Stimulated activated CD4-positive, alpha-beta T cell treated with anti-CD3 and anti-CD28 coated beads, TNF-alpha, amount 100 ng/mL, for 4 hours (primary cell): ENCODE measurements at regions not wholly inside any gene's neighbourhood (a gene's known extent, or its start where the extent isn't known, plus 50 kb on each side); places are given as distances from the start of the nearest gene placed in this dataset.

Experiments
- DNase-seq, 3 experiments: peaks; one replicate each; pipeline ENCODE4 v3.0.0-alpha.2; 2020; ENCODE audit warnings: low read depth in 3 of 3

DNA sequence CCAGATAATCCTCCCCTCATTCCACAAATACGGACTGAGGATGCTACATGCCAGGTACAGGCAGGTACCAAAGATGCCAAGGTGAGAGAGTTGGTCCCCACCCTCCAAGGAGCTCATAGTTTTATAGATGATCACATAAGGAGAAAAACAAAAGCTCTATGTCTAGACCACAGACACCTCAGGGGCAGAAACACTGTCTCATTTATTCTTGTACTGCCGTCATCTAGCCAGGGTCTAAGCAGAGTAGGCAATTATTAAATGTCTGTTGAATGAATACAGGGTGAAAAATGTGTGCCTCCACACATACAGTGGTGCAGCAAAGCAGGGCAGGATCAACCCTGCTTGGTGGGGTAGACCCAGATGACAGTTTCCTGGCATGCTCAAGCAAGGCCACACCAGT is 439.8 kb upstream of the JARID2 start:
- no peak for DNase-seq

DNA sequence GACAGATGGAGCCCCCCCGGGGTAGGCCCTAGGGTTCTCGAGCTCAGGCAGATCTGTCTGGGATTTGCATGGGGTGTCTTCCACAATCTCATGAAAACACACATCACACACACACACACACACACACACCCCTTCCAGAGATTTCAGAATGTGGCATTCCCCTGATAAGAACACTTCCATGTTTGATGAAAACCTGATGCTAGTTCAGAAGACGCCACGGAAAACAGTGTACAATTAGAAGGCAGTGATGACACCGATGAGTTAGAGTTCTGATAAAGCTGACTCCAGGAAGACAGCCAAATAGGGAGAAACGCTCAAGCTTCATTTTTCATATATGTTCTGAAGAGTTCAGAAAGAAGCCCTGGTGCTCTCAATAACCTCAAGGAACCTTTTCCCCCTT is 438.7 kb upstream of the JARID2 start:
- DNase-seq = no peak

DNA sequence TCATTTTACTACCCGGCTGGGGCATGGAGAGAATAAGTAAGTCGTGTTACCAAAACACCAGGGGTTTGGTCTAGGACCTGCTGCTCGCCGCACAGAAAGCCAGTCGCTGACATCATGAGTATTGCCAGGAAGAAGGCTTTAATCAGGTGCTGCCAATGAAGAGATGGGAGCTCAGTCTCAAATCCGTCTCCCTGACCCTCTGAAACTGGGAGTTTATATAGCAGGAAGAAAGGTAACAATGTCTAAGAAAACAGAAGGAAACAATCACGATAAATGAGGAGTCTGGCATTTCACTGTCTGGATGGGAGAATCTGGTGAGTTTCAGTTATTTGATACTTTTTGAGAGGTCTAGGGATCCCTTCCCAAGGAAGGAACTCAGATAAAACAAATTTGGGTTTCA is 437.9 kb upstream of the JARID2 start:
- DNase-seq = no peak

DNA sequence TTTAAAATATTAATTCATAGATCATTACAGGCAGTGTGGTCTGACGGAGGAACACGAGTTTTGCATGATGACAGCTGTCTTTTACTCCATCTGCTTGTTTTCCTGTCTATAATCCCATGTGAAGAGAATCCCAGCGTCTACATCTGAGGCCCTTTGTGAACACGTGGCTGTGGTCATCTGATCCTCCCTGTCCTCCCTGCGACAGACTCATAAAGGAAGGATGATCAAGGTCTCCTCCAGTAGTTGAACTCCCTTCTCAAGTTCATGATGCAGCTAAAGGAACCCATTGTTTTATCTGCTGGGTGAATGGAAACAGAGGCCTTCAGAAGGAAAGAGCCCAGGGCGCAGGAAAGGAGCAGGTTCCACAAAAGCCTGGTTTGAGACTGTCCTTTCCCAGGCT is 435.8 kb upstream of the JARID2 start:
- DNase-seq = no peak

DNA sequence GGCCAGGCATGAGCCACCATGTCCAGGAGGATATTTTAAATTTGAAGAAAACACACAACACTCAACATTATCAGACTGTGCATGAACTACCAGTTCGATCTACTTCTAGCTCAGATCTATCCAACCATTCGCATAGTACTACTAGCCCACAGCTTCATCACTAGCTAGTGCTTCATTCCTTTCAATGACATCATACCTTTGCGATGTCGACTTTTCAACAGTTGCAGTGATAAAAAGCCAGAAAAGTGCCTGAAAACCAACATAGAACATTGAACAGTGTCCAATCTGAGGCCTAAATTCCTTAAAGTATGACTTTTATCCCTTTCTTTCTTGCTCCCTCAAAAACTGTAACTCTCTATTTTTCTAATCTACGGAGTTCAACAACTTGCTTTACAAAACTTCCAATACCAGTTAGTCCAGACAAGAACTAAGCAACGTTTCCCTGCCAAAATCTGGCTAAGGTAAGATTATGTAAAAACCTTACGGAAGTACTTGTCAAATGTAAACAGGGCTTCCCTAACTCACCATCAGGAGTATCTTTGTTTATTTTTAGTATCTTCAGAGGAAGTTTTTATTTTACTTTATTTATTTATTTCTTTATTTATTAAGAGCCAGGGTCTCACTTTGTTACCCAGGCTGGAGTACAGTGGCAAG is 434.0 kb upstream of the JARID2 start:
- no peak for DNase-seq

DNA sequence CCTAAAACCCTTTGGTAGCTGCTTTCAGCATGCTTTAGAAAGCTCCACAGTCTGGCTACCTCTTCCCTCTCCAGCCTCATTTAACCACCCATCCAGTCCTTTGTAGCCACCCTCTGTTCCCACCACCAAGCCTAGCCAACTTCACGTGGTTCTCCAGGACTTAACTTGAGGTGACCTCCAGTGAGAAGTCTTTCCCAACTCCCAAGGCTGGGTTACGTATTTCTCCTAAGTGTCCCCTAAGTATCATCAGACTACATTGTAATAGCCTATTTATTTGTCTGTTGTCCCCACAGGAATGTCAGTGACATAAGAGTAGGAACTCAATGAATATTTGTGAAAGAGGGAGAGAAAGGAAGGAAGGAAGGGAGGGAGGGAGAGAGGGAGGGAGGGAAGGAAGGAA is 431.9 kb upstream of the JARID2 start:
- no peak for DNase-seq

DNA sequence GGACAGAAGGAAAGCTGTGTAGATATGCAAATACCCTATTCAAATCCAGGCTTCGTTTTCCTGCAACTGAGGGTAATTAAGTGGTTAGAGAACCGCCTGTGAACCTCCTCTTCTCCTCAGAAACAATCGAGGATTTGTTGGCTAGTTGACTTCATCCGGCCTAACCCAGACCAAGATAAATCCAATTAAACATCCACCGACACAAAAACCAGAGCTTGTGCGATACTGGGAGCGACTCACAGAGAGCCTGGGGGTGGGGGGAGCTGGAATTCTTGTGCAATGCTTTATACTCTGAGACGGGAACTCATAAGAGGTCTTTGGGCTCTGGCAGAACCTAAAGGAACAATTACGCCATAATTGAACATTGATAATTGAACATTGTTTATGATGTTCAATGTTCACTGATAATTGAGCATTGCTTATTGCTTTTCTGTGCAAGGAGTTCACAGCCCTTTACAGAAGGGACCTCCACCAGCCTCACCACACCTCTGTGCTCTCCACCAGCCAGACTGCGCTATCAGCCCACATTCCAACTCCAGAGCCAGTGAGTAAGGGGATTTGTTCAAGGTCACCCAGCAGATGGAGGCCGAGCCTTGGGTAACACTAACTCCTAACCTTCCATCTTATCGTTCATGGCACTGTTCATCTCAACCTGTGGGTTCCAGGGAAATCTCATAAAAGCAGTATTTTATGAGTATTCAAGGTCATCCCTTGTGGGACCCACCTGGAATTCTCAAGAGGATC is 429.6 kb upstream of the JARID2 start:
- DNase-seq = no peak

DNA sequence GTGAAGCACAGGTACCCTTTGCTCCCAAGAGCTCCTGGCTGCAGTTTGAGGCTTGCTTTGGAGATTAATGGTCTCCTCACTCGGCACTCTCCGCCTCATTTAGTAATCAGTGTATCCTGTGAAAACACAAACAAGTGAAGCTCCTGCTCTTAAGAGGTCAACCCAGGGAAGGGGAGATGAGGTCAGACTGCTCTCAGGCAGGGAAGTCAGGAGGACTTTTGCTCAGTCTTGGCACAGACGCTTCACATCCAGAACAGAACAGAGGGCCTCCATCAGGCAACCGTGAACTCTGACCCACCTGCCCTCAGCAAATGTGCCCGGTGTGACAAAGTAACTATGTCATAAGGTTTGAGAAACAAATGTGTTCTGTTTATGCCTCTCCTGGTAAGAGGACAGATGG is 428.8 kb upstream of the JARID2 start:
- no peak for DNase-seq

DNA sequence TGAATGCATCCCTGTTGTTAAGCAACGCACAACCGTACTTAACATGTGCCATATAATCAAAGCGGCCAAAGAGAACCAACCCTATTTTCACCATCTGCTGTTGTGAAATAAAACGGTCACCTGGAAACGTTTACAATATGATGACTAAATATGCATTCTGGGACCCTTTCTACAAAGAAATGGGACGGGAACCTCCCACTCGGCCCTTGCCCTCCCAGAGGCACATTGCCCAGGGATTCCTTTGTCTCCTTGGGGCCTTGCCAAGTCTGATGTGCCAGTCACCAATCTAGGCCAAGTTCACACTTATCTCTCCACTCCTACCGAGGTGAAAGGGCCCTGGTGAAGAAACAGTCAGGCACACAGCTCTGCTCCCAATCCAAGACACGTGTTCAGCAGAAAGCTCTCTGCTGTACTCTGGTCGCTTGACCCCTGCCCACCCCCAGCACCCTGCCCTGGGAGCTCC is 427.4 kb upstream of the JARID2 start:
- no peak for DNase-seq

DNA sequence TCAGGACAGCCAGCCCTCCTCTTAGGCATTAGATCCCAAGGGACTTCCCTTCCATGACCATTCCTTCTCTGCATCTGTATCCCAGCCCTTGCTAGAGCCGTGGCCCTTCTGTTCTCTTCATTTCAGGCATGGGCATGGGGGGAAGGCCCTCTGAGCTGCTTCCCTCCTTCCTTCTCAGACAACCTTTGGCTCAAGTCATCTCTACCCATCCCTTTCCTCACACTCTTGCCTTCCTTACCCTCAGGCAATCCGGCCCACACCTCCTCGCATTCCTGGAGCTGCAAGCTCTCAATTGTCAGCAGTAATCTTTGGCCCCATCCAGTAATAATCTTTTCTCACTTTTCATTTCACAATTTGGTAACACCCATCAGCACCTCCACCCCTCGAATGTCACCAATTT is 426.9 kb upstream of the JARID2 start:
- DNase-seq = no peak

DNA sequence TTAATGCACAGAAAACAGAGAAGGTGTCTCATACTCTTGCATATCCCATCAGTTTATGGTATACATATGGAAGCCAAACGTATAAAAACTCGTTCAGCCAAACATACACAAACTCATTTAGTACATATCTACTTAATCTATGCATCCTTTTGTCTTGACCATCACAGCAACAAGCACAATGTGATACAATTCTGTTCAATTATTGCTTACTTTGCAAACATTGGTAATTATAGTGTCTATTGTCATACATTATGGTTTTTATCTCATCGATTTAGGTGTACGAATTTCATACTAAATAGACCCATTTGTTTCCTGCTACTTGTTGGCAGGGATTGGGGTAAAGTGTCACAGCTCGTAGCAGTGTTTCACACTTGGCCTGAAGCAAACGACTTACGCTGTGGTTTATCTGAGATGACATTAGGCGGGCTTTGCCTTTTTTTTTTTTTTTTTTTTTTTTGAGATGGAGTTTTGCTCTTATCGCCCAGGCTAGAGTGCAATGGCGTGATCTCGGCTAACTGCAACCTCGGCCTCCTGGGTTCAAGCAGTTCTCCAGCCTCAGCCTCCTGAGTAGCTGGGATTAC is 425.9 kb upstream of the JARID2 start:
- DNase-seq = no peak

DNA sequence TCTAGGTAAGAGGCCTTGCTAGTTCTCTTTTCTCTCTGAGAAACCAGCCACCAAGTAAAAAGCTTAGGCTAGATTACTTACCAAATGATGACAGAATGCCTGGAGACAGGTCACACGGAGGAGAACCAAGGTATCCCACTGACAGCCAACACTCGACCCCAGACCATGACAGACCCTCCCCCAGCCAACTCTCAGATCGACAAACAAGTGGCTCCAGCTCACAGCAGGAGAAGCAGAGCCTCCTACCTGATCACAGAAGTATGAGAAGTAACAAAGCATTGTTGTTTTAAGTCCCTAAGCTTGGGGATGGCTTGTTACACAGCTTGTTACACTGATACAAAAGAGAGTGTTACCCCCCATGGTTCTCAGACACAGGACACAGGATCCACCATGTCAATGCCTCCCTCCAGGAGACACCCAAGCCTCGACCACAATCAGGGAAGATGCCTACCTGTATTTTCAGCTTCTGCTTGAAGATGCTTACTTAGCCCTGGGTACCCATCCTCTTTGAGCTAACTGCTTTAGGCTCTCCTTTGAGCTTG is 423.8 kb upstream of the JARID2 start:
- DNase-seq = no peak

DNA sequence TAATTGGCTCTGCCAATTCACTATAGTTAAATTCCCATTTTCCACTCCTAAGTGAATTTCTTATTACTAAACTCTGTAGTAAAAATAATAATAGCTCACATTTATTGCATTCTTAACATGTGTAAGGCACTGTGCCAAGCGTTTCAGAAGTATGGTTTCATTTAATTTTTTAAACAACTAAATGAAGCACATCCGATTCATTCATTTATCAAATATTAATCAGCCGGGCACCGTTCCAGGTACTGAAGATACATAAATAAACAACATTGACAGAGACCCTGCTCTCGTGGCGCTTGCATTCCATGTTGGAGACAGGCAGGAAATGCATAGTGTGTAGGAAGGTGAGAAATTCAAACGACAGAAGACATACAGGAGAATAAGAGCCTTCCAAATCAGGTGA is 423.2 kb upstream of the JARID2 start:
- no peak for DNase-seq

DNA sequence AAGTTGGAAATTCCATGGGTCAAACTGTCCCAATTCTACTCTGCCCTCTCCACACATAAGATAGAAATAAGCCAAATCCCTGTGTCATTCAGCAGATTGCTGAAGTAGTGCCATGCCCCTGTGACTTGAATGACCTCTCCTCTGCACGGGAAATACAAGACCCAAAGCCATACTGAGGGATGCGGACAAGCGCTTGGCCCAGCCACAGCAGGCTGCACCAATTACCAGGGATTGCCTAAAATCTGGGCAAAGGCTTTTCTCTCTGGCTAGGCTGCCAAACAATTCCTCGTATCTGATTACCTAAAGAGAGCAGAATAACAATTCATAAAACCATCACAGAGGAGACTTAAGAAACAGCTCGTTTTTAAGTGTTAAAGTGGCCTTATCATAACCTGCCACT is 421.8 kb upstream of the JARID2 start:
- DNase-seq = no peak

DNA sequence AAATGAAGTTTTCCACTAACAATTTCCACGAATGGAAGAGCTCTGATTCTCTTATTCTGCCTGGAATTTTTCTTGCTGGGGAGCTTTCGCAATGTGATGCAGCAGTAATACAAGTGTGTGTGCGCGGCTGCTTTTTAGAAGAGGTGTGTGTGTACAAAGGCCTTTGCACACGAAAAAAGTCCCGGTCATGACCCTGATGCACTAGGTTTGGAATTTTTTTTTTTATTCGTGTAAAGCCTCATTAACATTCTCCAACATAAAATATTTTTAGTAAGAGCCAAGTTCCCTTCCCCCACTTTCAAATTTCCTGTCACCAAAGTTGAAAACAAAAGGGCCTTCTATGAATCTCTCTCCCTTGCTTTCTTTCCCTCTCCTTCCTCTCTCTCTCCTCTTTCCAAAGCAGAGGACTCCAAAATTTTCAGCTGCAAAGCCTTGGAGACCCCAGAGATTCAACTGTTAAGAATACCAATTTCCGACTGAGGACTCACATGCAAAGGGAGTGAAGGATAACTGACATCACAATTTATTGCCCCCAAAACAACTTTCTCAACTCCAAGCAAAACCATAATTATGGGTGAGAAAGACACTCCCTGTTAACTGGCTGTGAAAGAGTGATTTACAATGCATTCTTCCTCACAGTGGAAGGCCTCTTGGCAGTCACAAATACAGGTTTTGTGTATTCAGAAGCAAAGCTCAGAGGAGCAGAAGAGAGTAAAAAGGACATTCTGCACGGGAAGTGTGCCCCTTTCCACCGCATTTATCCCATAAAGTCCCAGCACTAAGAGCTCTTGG is 421.2 kb upstream of the JARID2 start:
- DNase-seq = no peak

DNA sequence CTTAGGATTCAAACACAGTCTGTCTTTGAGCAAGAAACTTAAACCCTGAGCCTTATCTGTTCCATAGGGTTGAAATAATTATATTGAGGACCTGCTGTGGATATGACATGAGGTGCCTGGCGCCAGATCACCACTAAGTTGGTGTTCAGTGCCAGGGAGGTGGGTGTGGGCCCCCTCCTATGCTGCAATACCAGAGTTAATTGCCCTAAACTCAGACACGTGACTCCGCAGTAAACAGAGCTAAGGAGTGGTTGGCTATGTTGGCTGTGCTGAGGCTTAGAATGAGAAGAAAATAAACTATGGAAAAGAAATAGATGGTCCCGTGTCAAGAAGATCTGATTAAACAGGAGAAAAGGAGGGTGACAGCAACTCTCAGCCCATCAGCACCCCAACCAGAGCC is 419.4 kb upstream of the JARID2 start:
- no peak for DNase-seq

DNA sequence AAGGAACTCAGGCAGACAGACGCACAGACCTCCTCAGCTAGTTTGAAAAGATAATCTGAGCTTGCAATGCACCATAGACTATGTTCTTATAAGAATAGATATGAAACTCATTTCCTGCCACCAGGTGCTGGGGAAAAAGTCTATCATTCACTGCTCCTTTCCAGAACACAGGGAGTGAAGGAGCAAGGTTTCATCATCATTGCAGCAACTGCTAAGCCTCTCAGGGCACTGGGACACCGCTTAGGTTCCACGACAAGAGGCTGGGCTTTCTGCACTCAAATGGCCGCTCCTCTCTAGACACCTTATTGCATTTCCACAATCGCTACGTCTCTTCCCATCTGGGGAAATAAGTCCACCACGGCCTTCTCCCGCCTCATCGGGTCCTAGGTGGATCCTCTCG is 418.5 kb upstream of the JARID2 start:
- DNase-seq = no peak

DNA sequence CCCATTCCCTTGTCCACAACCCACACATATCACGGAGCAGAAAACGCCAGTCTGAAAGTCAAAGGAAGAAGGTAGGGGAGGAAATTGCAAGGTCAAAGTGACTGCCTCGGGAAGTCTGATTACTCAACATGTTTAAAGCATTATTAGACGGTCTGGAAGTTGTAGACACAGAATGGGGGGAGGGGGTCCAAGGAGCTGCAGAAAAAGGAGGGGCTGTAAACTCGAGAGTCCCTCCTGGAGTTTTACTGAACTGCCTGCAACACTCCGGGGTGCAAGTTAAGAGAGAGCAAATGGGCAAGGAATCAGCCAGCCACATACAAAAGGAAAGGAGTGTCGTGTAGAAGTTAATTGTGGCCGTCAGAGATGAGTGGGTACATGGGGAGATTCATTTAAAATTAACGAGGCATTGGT is 417.7 kb upstream of the JARID2 start:
- no peak for DNase-seq

DNA sequence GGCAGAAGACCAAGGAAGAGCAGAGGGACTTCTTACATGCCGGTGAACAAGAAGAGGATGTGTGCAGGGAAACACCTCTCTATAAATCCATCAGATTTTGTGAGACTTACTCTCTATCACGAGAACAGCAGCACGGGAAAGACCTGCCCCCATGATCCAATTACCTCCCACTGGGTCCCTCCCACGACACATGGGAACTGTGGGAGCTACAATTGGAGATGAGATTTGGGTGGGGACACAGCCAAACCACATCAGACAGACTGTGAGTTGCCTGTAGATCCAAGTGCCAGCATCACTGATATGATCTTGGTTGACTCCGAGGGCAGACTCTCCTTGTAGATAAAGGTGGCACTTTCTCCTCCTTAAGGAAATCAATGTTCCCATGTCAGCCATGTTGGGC is 414.8 kb upstream of the JARID2 start:
- DNase-seq = no peak

DNA sequence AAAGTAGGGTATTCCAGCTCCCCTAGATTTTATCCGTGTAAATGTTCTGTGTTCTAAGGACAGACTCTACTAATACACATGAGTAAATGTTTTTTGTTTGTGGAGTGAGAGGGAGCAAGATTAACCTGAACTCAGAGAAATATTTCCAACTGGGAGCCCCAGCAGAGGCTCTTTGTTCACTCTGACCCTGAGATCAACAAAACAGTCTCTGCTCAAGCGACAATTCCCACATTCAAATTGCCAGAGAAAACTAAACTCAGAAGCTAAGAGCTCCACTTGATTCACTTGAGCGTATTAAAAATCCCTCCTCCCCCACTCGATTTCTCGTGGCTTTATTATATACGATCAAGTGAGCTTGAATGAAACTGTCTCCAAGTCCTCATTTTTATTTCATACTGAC is 413.9 kb upstream of the JARID2 start:
- no peak for DNase-seq

DNA sequence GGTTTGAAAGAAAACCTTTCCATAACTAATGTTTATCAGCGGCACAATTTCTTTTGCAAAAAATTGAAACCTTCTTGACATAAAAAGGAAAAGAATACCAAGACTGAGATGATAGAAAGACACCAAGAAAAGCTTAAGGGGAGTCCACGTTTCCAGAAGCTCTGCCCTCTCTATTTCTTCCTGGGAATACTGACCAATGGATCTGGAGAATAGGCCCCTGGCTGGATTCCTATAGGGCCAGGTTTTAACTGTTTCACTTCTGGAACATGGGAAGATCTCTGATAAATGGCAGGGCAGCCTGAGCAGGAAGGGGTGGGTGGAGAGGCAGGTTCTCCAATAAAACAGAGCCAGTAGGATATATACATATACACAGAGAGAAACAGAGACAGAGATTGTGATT is 413.4 kb upstream of the JARID2 start:
- DNase-seq = no peak

DNA sequence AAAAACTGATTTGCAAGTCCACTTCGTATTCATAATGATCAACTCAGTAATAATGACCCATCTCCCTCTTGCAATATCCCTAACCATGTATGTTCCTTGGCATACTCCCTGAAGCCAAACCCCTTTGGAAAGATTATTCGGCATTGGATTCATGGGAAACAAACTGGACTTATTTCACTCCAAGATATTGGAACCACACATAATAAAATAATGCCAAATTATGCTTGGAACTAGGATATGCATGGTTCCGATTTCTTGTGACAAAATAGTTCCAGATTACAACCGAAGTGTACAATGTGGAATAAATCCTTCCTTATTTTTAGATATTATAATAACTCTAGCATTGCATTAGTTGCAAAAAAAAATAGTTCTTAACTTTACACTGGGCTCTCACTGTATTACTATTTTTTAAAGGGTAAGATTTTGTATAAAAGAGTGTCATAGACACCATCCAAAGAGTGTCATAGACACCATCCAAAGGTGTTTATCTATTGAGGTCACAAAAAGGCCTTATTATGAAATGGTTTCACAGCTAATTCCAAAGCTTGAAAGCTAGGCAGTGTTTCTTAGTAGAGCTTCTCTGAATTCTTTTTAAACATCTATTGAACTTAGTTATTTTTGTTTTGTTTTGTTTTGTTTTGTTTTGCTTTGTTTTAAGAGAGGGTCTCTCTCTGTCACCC is 410.9 kb upstream of the JARID2 start:
- no peak for DNase-seq
